ENCODE measurements at regions not wholly inside any gene's neighbourhood (a gene's known extent, or its start where the extent isn't known, plus 50 kb on each side); places are given as distances from the start of the nearest gene placed in this dataset.
"Not testable (repeated sequence)": the region's sequence is repeated elsewhere in the genome, so short reads cannot be mapped to it uniquely, and the experiment has no call there.

DNA sequence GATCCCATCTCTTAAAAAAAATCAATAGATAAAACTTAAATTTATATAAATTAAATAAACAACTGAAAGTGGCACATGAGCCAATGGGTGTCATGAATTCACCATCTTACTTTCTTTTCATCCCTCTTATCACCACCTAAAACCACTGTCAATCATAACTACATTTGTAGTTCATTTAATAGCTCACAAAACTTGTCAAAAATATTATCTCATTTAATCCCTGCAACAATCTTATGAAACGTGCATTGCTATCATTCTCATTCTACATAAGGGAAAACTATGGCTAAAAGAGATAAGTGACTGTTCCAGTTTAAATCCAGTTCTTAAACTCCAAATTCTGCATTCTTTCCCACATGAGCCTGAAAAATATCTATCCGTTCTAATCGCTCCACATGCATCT, 80.6 kb upstream of the BEND6 start:
- Histone ChIP-seq H4K20me1 (ENCODE audit: control insufficient read depth, insufficient read depth, insufficient read length) (no peaks in the 10 kb centered on the region), H3K9me3 (ENCODE audit: control insufficient read depth, low read depth, low read length) (no peaks in the 10 kb centered on the region), H4K91ac (ENCODE audit: insufficient read length, low read depth, low read length) (no peak overlapping the region), H3K4me2 (ENCODE audit: insufficient read depth, insufficient read length, low read length) (no peak overlapping the region), H3K56ac (ENCODE audit: insufficient read length, low read depth, low read length) (no peak overlapping the region), H2BK5ac (ENCODE audit: insufficient read length, low read length) (no peak overlapping the region), H2BK12ac (ENCODE audit: insufficient read length, low read depth, low read length) (no peak overlapping the region), H3K4ac (ENCODE audit: low read depth, low read length) (no peak overlapping the region), H4K8ac (replicated peaks; ENCODE audit: insufficient read length, low read depth, low read length) (no peak overlapping the region), H3K4me1 (ENCODE audit: insufficient read depth, low read length) (no peaks in the 10 kb centered on the region), H3K23me2 (ENCODE audit: insufficient read length, low read depth, low read length, poor library complexity, severe bottlenecking) (no peaks in the 10 kb centered on the region), H3K18ac (ENCODE audit: insufficient read length, low read depth, low read length) (no peak overlapping the region), H2AFZ (ENCODE audit: low read length) (no peak overlapping the region), H3K14ac (ENCODE audit: insufficient read depth, low read length) (no peak overlapping the region), H3K9ac (ENCODE audit: extremely low read depth, insufficient read length, low read length) (no peak overlapping the region), H2BK15ac (ENCODE audit: low read depth, low read length) (no peak overlapping the region), H2BK20ac (ENCODE audit: low read depth, low read length, poor library complexity, severe bottlenecking) (no peak overlapping the region), H3K27me3 (ENCODE audit: insufficient read depth, low read length) (no peaks in the 10 kb centered on the region), H2BK120ac (ENCODE audit: low read depth, low read length, poor library complexity, severe bottlenecking) (no peak overlapping the region), H3K23ac (ENCODE audit: insufficient read length, low read depth, low read length) (no peak overlapping the region), H3T11ph (ENCODE audit: low read length) (no peak overlapping the region), H3K79me2 (ENCODE audit: insufficient read depth, low read length) (no peaks in the 10 kb centered on the region), H3K79me1 (ENCODE audit: insufficient read depth, low read depth, low read length, poor library complexity, severe bottlenecking) (no peaks in the 10 kb centered on the region), H4K5ac (ENCODE audit: insufficient read length, low read depth, low read length) (no peak overlapping the region), H2AK5ac (ENCODE audit: insufficient read length, low read length) (no peak overlapping the region), H3K27ac (ENCODE audit: insufficient read length, low read depth, low read length) (no peak overlapping the region)
- no peak for DNase-seq
- no peaks in the 10 kb centered on the region for H3K27me3 Mint-ChIP-seq (ENCODE audit: low read depth)
- H3K27ac Mint-ChIP-seq, result no peak overlapping the region
- H3K4me3 Mint-ChIP-seq, result no peak overlapping the region
- WGBS (ENCODE audit: extremely low coverage, insufficient read length, low lambda C conversion rate), result no CpG with 5 or more reads among the region's 3 CpGs
- TF ChIP-seq, protein P1, sequence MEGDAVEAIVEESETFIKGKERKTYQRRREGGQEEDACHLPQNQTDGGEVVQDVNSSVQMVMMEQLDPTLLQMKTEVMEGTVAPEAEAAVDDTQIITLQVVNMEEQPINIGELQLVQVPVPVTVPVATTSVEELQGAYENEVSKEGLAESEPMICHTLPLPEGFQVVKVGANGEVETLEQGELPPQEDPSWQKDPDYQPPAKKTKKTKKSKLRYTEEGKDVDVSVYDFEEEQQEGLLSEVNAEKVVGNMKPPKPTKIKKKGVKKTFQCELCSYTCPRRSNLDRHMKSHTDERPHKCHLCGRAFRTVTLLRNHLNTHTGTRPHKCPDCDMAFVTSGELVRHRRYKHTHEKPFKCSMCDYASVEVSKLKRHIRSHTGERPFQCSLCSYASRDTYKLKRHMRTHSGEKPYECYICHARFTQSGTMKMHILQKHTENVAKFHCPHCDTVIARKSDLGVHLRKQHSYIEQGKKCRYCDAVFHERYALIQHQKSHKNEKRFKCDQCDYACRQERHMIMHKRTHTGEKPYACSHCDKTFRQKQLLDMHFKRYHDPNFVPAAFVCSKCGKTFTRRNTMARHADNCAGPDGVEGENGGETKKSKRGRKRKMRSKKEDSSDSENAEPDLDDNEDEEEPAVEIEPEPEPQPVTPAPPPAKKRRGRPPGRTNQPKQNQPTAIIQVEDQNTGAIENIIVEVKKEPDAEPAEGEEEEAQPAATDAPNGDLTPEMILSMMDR (conservative IDR thresholded peaks at IDR 0.05), result no peak
- peaks cover under 1 to 6% of the 10 kb centered on the region in 2 experiments; a peak in 3 of 4 replicates for H3K4me1 Mint-ChIP-seq
- no peaks in the 10 kb centered on the region for H3K9me3 Mint-ChIP-seq
- no peaks in the 10 kb centered on the region; a peak in 1 of 7 replicates for H3K36me3 Mint-ChIP-seq (ENCODE audit: insufficient read depth in 1 of 3, low read depth in 3 of 3)

DNA sequence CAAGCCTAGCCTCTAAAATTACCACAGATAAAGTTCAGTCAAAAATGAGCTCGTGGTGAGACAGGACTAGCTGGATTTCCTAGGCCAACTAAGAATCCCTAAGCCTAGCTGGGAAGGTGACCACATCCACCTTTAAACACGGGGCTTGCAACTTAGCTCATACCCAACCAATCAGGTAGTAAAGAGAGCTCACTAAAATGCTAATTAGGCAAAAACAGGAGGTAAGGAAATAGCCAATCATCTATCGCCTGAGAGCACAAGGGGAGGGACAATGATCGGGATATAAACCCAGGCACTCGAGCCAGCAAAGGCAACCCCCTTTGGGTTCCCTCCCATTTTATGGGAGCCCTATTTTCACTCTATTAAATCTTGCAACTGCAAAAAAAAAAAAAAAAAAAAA, 84.9 kb upstream of the BEND6 start:
- not testable (repeated sequence) for H4K91ac ChIP-seq (ENCODE audit: insufficient read length, low read depth, low read length); H3K18ac ChIP-seq (ENCODE audit: insufficient read length, low read depth, low read length); H4K5ac ChIP-seq (ENCODE audit: insufficient read length, low read depth, low read length); H2BK120ac ChIP-seq (ENCODE audit: low read depth, low read length, poor library complexity, severe bottlenecking); DNase-seq; H3K27me3 Mint-ChIP-seq (ENCODE audit: low read depth); H3K4me3 Mint-ChIP-seq; H3K23ac ChIP-seq (ENCODE audit: insufficient read length, low read depth, low read length); H3K4ac ChIP-seq (ENCODE audit: low read depth, low read length); H2BK5ac ChIP-seq (ENCODE audit: insufficient read length, low read length); H3K14ac ChIP-seq (ENCODE audit: insufficient read depth, low read length); H3K56ac ChIP-seq (ENCODE audit: insufficient read length, low read depth, low read length); H2AK5ac ChIP-seq (ENCODE audit: insufficient read length, low read length); H4K8ac ChIP-seq (replicated peaks; ENCODE audit: insufficient read length, low read depth, low read length); H3T11ph ChIP-seq (ENCODE audit: low read length); H2AFZ ChIP-seq (ENCODE audit: low read length); H3K27ac ChIP-seq (ENCODE audit: insufficient read length, low read depth, low read length); H3K79me2 ChIP-seq (ENCODE audit: insufficient read depth, low read length); H3K4me2 ChIP-seq (ENCODE audit: insufficient read depth, insufficient read length, low read length); H2BK20ac ChIP-seq (ENCODE audit: low read depth, low read length, poor library complexity, severe bottlenecking); H3K4me1 ChIP-seq (ENCODE audit: insufficient read depth, low read length); H4K20me1 ChIP-seq (ENCODE audit: control insufficient read depth, insufficient read depth, insufficient read length); H3K36me3 Mint-ChIP-seq (ENCODE audit: insufficient read depth in 1 of 3, low read depth in 3 of 3); H3K79me1 ChIP-seq (ENCODE audit: insufficient read depth, low read depth, low read length, poor library complexity, severe bottlenecking); H3K9ac ChIP-seq (ENCODE audit: extremely low read depth, insufficient read length, low read length); H3K27me3 ChIP-seq (ENCODE audit: insufficient read depth, low read length); H3K23me2 ChIP-seq (ENCODE audit: insufficient read length, low read depth, low read length, poor library complexity, severe bottlenecking); H3K9me3 ChIP-seq (ENCODE audit: control insufficient read depth, low read depth, low read length); H3K9me3 Mint-ChIP-seq; H2BK15ac ChIP-seq (ENCODE audit: low read depth, low read length); H2BK12ac ChIP-seq (ENCODE audit: insufficient read length, low read depth, low read length)
- peak overlapping the region; percentile 22 to 46 (median 38); a peak in 3 of 7 replicates for H3K27ac Mint-ChIP-seq
- peaks cover 26 to 33% of the 10 kb centered on the region in 2 experiments for H3K4me1 Mint-ChIP-seq
- WGBS (ENCODE audit: extremely low coverage, insufficient read length, low lambda C conversion rate), result no CpG with 5 or more reads among the region's 5 CpGs
